HCT116 (cell line): ENCODE measurements at regions not wholly inside any gene's neighbourhood (a gene's known extent, or its start where the extent isn't known, plus 50 kb on each side); places are given as distances from the start of the nearest gene placed in this dataset.

ENCODE experiments used
- CEBPB ChIP-seq: IDR thresholded peaks from 2 replicates; pipeline ENCODE4 v1.6.1; 2012; ENCODE audit warnings: low read depth
- CTCF ChIP-seq, 3 experiments: fragments of 200-600 bp in 1 of 3; sonication (generic) in 1 of 3; IDR thresholded peaks in 2 of 3; conservative IDR thresholded peaks in 1 of 3; 2 replicates each; pipeline ENCODE4 v1.5.1; 2012 to 2017; ENCODE audit warnings: low read depth in 2 of 3, low read length in 2 of 3, antibody characterized with exemption in 1 of 3, borderline replicate concordance in 1 of 3, control low read depth in 1 of 3, mild to moderate bottlenecking in 1 of 3, mixed read lengths in 1 of 3, mixed run types in 1 of 3, moderate library complexity in 1 of 3; ENCODE audit not compliant: insufficient read depth in 1 of 3
- EZH2 ChIP-seq: fragments of 200-600 bp; sonication (generic); IDR thresholded peaks from 2 replicates; pipeline ENCODE4 v1.6.1; 2017; ENCODE audit warnings: antibody characterized with exemption, mixed run types
- MAX ChIP-seq: IDR thresholded peaks from 2 replicates; pipeline ENCODE4 v1.6.1; 2012
- POLR2A ChIP-seq: IDR thresholded peaks from 2 replicates; pipeline ENCODE4 v1.7.0; 2011; ENCODE audit warnings: borderline replicate concordance; ENCODE audit not compliant: insufficient read depth, insufficient read length; ENCODE audit errors: extremely low read depth
- RAD21 ChIP-seq: IDR thresholded peaks from 2 replicates; pipeline ENCODE4 v1.6.1; 2012; ENCODE audit warnings: low read depth, mild to moderate bottlenecking
- ZBTB33 ChIP-seq: IDR thresholded peaks from 2 replicates; pipeline ENCODE4 v1.6.1; 2011; ENCODE audit warnings: mild to moderate bottlenecking, low read length, moderate library complexity; ENCODE audit not compliant: insufficient replicate concordance; ENCODE audit errors: extremely low read depth
- TF ChIP-seq, protein P1 (sequence below): IDR thresholded peaks from 2 replicates; pipeline ENCODE4 v1.6.1; 2012; ENCODE audit warnings: low read depth

DNA sequence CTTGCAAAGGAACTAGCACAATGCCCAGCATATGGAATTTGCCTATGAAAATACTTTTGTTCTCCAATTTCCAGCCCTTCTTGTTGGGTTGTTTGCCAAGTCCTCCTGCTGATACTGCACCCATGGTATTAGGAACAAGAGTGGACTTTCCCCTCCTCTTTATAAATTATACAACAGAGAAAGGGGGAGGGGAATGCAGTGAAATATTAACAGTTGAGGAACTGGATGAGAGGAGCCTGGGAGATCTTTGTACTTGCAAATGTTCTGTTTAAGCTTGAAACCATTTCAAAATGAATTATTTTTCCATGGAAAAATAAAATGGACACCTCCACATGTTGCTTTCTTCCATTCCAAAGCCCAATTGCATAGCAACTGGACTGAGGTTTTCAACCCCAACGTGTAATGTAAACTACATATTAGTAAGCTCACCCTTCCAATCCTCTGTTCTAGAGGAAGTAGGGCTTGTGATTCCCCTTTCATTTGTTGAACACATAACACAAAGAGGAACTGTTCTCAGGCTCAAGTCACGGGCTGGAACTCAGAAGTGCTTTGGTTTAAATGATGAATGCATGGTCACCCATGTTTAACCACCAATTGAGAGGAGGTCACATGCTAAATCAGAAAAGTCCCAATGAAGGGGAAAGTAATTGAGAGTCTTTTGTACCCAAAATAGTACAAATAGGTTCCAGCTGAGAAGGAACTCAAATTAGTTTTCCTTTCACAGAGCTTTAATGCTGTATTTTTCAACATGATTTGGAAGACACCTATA is 66.2 kb upstream of the ZC3H12C start:
- no peak for TF ChIP-seq CTCF (IDR thresholded peaks at IDR 0.05 in 2 of 3, conservative IDR thresholded peaks at IDR 0.05 in 1 of 3; ENCODE audit: borderline replicate concordance in 1 of 3, insufficient read depth in 1 of 3, low read depth in 2 of 3, low read length in 2 of 3)
- TF ChIP-seq, protein P1, sequence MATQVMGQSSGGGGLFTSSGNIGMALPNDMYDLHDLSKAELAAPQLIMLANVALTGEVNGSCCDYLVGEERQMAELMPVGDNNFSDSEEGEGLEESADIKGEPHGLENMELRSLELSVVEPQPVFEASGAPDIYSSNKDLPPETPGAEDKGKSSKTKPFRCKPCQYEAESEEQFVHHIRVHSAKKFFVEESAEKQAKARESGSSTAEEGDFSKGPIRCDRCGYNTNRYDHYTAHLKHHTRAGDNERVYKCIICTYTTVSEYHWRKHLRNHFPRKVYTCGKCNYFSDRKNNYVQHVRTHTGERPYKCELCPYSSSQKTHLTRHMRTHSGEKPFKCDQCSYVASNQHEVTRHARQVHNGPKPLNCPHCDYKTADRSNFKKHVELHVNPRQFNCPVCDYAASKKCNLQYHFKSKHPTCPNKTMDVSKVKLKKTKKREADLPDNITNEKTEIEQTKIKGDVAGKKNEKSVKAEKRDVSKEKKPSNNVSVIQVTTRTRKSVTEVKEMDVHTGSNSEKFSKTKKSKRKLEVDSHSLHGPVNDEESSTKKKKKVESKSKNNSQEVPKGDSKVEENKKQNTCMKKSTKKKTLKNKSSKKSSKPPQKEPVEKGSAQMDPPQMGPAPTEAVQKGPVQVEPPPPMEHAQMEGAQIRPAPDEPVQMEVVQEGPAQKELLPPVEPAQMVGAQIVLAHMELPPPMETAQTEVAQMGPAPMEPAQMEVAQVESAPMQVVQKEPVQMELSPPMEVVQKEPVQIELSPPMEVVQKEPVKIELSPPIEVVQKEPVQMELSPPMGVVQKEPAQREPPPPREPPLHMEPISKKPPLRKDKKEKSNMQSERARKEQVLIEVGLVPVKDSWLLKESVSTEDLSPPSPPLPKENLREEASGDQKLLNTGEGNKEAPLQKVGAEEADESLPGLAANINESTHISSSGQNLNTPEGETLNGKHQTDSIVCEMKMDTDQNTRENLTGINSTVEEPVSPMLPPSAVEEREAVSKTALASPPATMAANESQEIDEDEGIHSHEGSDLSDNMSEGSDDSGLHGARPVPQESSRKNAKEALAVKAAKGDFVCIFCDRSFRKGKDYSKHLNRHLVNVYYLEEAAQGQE: no peak
- no peak for TF ChIP-seq RAD21
- TF ChIP-seq MAX: no peak
- no peak for TF ChIP-seq CEBPB
- no peak for TF ChIP-seq POLR2A
- no peak for TF ChIP-seq EZH2
- TF ChIP-seq ZBTB33: no peak
